ENCODE measurements at regions not wholly inside any gene's neighbourhood (a gene's known extent, or its start where the extent isn't known, plus 50 kb on each side); places are given as distances from the start of the nearest gene placed in this dataset.

GRCh38 chr7:136067277-136067676 is 90.1 kb upstream of the MTPN start:
- TF ChIP-seq NFRKB (IDR thresholded peaks at IDR 0.05) (no peak), TARDBP (IDR thresholded peaks at IDR 0.05) (no peak), LEF1 (IDR thresholded peaks at IDR 0.05; ENCODE audit: borderline replicate concordance) (no peak), BHLHE40 (IDR thresholded peaks at IDR 0.05; ENCODE audit: borderline replicate concordance) (no peak), L3MBTL2 (conservative IDR thresholded peaks at IDR 0.05) (no peak), SP1 (IDR thresholded peaks at IDR 0.05) (no peak), ARNT (IDR thresholded peaks at IDR 0.05) (no peak), PKNOX1 (IDR thresholded peaks at IDR 0.05) (no peak), HDGF (IDR thresholded peaks at IDR 0.05; ENCODE audit: borderline replicate concordance) (no peak), SUZ12 (IDR thresholded peaks at IDR 0.05) (no peak), FOXM1 (IDR thresholded peaks at IDR 0.05; ENCODE audit: borderline replicate concordance) (no peak), FOXA1 (IDR thresholded peaks at IDR 0.05) (no peak), FOXK2 (IDR thresholded peaks at IDR 0.05) (no peak), CTBP1 (IDR thresholded peaks at IDR 0.05; ENCODE audit: borderline replicate concordance) (no peak), ZNF384 (IDR thresholded peaks at IDR 0.05) (no peak), ELF4 (IDR thresholded peaks at IDR 0.05) (no peak)
- DNase-seq (ENCODE audit: extremely low spot score), result no peak
- POLR2A ChIA-PET, result no interaction called here
- CTCF ChIA-PET, result no interaction called here

GRCh38 chr7:136066304-136067143 is 89.4 kb upstream of the MTPN start:
- DNase-seq (ENCODE audit: extremely low spot score), result no peak
- TF ChIP-seq SUZ12 (IDR thresholded peaks at IDR 0.05) (no peak), SP1 (IDR thresholded peaks at IDR 0.05) (no peak), L3MBTL2 (conservative IDR thresholded peaks at IDR 0.05) (no peak), LEF1 (IDR thresholded peaks at IDR 0.05; ENCODE audit: borderline replicate concordance) (no peak), FOXK2 (IDR thresholded peaks at IDR 0.05) (no peak), BHLHE40 (IDR thresholded peaks at IDR 0.05; ENCODE audit: borderline replicate concordance) (no peak), FOXM1 (IDR thresholded peaks at IDR 0.05; ENCODE audit: borderline replicate concordance) (no peak), PKNOX1 (IDR thresholded peaks at IDR 0.05) (no peak), HDGF (IDR thresholded peaks at IDR 0.05; ENCODE audit: borderline replicate concordance) (no peak)
- POLR2A ChIA-PET, result no interaction called here

GRCh38 chr7:136064627-136065237 is 87.6 kb upstream of the MTPN start:
- ChIA-PET CTCF (interaction anchor here (0.6 kb wide), 1 partner anchor 135 kb away, joined by 3 read pairs; no protein-coding TSS in a partner anchor), POLR2A (no interaction called here)
- DNase-seq (ENCODE audit: extremely low spot score), result no peak
- TF ChIP-seq NFRKB (IDR thresholded peaks at IDR 0.05) (no peak), FOXM1 (IDR thresholded peaks at IDR 0.05; ENCODE audit: borderline replicate concordance) (no peak), TARDBP (IDR thresholded peaks at IDR 0.05) (no peak), L3MBTL2 (conservative IDR thresholded peaks at IDR 0.05) (no peak), BHLHE40 (IDR thresholded peaks at IDR 0.05; ENCODE audit: borderline replicate concordance) (no peak), SP1 (IDR thresholded peaks at IDR 0.05) (no peak), ELF4 (IDR thresholded peaks at IDR 0.05) (no peak), PKNOX1 (IDR thresholded peaks at IDR 0.05) (no peak), LEF1 (IDR thresholded peaks at IDR 0.05; ENCODE audit: borderline replicate concordance) (no peak), FOXA1 (IDR thresholded peaks at IDR 0.05) (no peak), ZNF384 (IDR thresholded peaks at IDR 0.05) (no peak), ARNT (IDR thresholded peaks at IDR 0.05) (no peak), HDGF (IDR thresholded peaks at IDR 0.05; ENCODE audit: borderline replicate concordance) (no peak), SUZ12 (IDR thresholded peaks at IDR 0.05) (no peak), FOXK2 (IDR thresholded peaks at IDR 0.05) (no peak)

More at GRCh38 chr7:136066304-136067143, 89.4 kb upstream of the MTPN start:
- CTCF ChIA-PET, result no interaction called here

GRCh38 chr7:136064081-136064480 is 86.9 kb upstream of the MTPN start:
- DNase-seq (ENCODE audit: extremely low spot score), result no peak
- no peak for TF ChIP-seq TARDBP (IDR thresholded peaks at IDR 0.05)
- TF ChIP-seq LEF1 (IDR thresholded peaks at IDR 0.05; ENCODE audit: borderline replicate concordance), result no peak
- TF ChIP-seq FOXM1 (IDR thresholded peaks at IDR 0.05; ENCODE audit: borderline replicate concordance), result no peak
- POLR2A ChIA-PET, result no interaction called here

GRCh38 chr7:136063326-136063666 is 86.1 kb upstream of the MTPN start:
- ChIA-PET POLR2A (no interaction called here), CTCF (no interaction called here)
- DNase-seq (ENCODE audit: extremely low spot score), result no peak
- TF ChIP-seq SUZ12 (IDR thresholded peaks at IDR 0.05) (no peak), PKNOX1 (IDR thresholded peaks at IDR 0.05) (no peak), FOXM1 (IDR thresholded peaks at IDR 0.05; ENCODE audit: borderline replicate concordance) (no peak), NFRKB (IDR thresholded peaks at IDR 0.05) (no peak), SP1 (IDR thresholded peaks at IDR 0.05) (no peak), FOXA1 (IDR thresholded peaks at IDR 0.05) (no peak), ZNF384 (IDR thresholded peaks at IDR 0.05) (no peak), ELF4 (IDR thresholded peaks at IDR 0.05) (no peak), CTBP1 (IDR thresholded peaks at IDR 0.05; ENCODE audit: borderline replicate concordance) (no peak), FOXK2 (IDR thresholded peaks at IDR 0.05) (no peak), BHLHE40 (IDR thresholded peaks at IDR 0.05; ENCODE audit: borderline replicate concordance) (no peak)

More at GRCh38 chr7:136064081-136064480, 86.9 kb upstream of the MTPN start:
- CTCF ChIA-PET, result no interaction called here

Measured in HEK293T (cell line).